GM19463 (cell line): ENCODE measurements at regions not wholly inside any gene's neighbourhood (a gene's known extent, or its start where the extent isn't known, plus 50 kb on each side); places are given as distances from the start of the nearest gene placed in this dataset.

Experiments
- ATAC-seq: cut with Tn5 transposase; IDR thresholded peaks from one replicate; pipeline ENCODE4 v1.9.1; 2021; ENCODE audit warnings: mild to moderate bottlenecking, moderate library complexity; ENCODE audit not compliant: unreplicated experiment

GRCh38 chr1:244191581-244191980 is 140.5 kb downstream of the ZBTB18 start:
- no peak for ATAC-seq

GRCh38 chr1:244192325-244192724 is 141.2 kb downstream of the ZBTB18 start:
- peak; percentile 78 for ATAC-seq

GRCh38 chr1:244196571-244197285 is 145.6 kb downstream of the ZBTB18 start:
- no peak for ATAC-seq

- ATAC-seq: no peak
Observed at GRCh38 chr1:244197851-244198375, 146.8 kb downstream of the ZBTB18 start.

GRCh38 chr1:244199902-244200301 is 148.8 kb downstream of the ZBTB18 start:
- no peak for ATAC-seq

GRCh38 chr1:244200596-244200995 is 149.5 kb downstream of the ZBTB18 start:
- ATAC-seq: no peak

GRCh38 chr1:244201750-244202149 is 150.7 kb downstream of the ZBTB18 start:
- ATAC-seq: no peak

GRCh38 chr1:244204004-244204403 is 152.9 kb downstream of the ZBTB18 start:
- ATAC-seq: no peak

- no peak for ATAC-seq
Observed at GRCh38 chr1:244205171-244205570, 154.1 kb downstream of the ZBTB18 start.

- no peak for ATAC-seq
Observed at GRCh38 chr1:244205906-244206305, 154.8 kb downstream of the ZBTB18 start.

GRCh38 chr1:244207042-244207934 is 156.2 kb downstream of the ZBTB18 start:
- ATAC-seq: no peak

GRCh38 chr1:244207935-244208244 is 156.8 kb downstream of the ZBTB18 start:
- no peak for ATAC-seq

GRCh38 chr1:244209955-244210354 is 158.9 kb downstream of the ZBTB18 start:
- no peak for ATAC-seq

GRCh38 chr1:244210884-244211558 is 159.9 kb downstream of the ZBTB18 start:
- no peak for ATAC-seq

- ATAC-seq: no peak
Observed at GRCh38 chr1:244211559-244211944, 160.5 kb downstream of the ZBTB18 start.

GRCh38 chr1:244212219-244212618 is 161.1 kb downstream of the ZBTB18 start:
- no peak for ATAC-seq

GRCh38 chr1:244212797-244213475 is 161.9 kb downstream of the ZBTB18 start:
- no peak for ATAC-seq

GRCh38 chr1:244214009-244214967 is 163.2 kb downstream of the ZBTB18 start:
- no peak for ATAC-seq

- no peak for ATAC-seq
Observed at GRCh38 chr1:244216836-244217235, 165.8 kb downstream of the ZBTB18 start.

GRCh38 chr1:244217711-244218110 is 166.6 kb downstream of the ZBTB18 start:
- ATAC-seq: no peak
